HFFc6 (cell line): ENCODE measurements at regions not wholly inside any gene's neighbourhood (a gene's known extent, or its start where the extent isn't known, plus 50 kb on each side); places are given as distances from the start of the nearest gene placed in this dataset.

Experiments
- DNase-seq: peaks from one replicate; pipeline ENCODE4 v3.0.0-alpha.2; 2018
- H3K27ac Mint-ChIP-seq: 2 replicates; pipeline ENCODE4 v1.8.0; 2020; ENCODE audit warnings: mild to moderate bottlenecking, mixed read lengths
- H3K27me3 Mint-ChIP-seq: 2 replicates; pipeline ENCODE4 v1.8.0; 2021; ENCODE audit warnings: mild to moderate bottlenecking, moderate library complexity, mixed read lengths; ENCODE audit not compliant: insufficient read depth
- H3K36me3 Mint-ChIP-seq: 2 replicates; pipeline ENCODE4 v1.8.0; 2021; ENCODE audit warnings: low read depth, mixed read lengths
- H3K4me1 Mint-ChIP-seq: 2 replicates; pipeline ENCODE4 v1.8.0; 2020; ENCODE audit warnings: low read depth, mixed read lengths
- H3K4me3 Mint-ChIP-seq: 2 replicates; pipeline ENCODE4 v1.8.0; 2020; ENCODE audit warnings: mild to moderate bottlenecking, moderate library complexity, mixed read lengths
- H3K9me3 Mint-ChIP-seq: 2 replicates; pipeline ENCODE4 v1.8.0; 2020; ENCODE audit warnings: mild to moderate bottlenecking, mixed read lengths
- CTCF ChIP-seq: fragments of 200-600 bp; sonication (generic); IDR thresholded peaks from 2 replicates; pipeline ENCODE4 v1.5.0; 2021; ENCODE audit warnings: antibody characterized with exemption, mild to moderate bottlenecking

DNA sequence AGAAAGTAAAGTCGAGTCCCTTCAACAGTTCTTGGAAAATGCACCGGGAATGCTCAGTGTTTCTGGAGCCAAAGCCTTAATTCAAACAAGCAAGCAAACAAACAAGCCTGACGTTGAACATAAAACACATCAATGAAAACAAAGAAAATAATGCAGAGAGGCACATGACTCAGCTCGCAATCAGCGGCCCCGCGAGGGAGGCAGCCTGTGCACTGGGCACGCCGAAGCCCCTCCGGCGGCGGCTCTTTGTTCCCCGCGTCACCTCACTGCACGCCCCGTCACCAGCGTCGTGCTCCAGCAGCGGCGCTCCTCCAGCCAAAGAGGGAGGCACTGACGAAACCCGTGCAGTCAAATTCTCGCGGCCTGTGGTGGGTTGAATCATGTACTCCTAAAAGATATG lies 151.5 kb downstream of the DNAJB6 start:
- no peak overlapping the region for H3K4me3 Mint-ChIP-seq
- DNase-seq = no peak

DNA sequence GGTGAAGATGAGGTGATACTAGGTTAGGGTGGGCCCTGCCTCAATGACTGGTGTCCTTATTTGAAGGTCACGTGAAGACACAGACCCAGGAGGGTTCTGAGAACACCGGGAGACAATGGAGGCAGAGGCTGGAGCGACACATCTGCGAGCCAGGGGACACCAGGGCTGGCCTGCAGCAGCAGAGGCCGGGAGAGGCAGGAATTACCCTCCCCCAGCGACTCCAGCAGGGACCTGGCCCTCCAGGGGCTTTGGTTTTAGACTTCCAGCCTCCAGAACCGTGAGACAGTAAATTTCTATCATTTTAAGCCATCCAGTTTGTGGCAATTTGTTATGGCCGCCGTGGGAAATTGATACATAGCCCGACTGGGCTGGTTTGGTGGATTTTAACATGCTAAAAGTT lies 152.2 kb downstream of the DNAJB6 start:
- H3K27ac Mint-ChIP-seq = no peak overlapping the region
- H3K27me3 Mint-ChIP-seq = peaks cover 10% of the 10 kb centered on the region
- H3K4me3 Mint-ChIP-seq = no peak overlapping the region
- H3K9me3 Mint-ChIP-seq = no peaks in the 10 kb centered on the region; the same call in 1 of the 2 replicates
- DNase-seq = no peak
- no peak for TF ChIP-seq CTCF
- no peaks in the 10 kb centered on the region for H3K36me3 Mint-ChIP-seq
- H3K4me1 Mint-ChIP-seq = peaks cover 8% of the 10 kb centered on the region; the same call in 1 of the 2 replicates

More for the DNA sequence above, 151.5 kb downstream of the DNAJB6 start:
- H3K27ac Mint-ChIP-seq = no peak overlapping the region
- H3K27me3 Mint-ChIP-seq = peaks cover 7% of the 10 kb centered on the region
- no peak for TF ChIP-seq CTCF
- H3K36me3 Mint-ChIP-seq = no peaks in the 10 kb centered on the region
- peaks cover 8% of the 10 kb centered on the region; the same call in 1 of the 2 replicates for H3K4me1 Mint-ChIP-seq
- H3K9me3 Mint-ChIP-seq = no peaks in the 10 kb centered on the region; the same call in 1 of the 2 replicates
